Breast epithelium (tissue), 3 donors: ENCODE measurements at regions not wholly inside any gene's neighbourhood (a gene's known extent, or its start where the extent isn't known, plus 50 kb on each side); places are given as distances from the start of the nearest gene placed in this dataset.

Experiments
- CTCF ChIP-seq, 3 donors: fragments of 450-650 bp; IDR thresholded peaks; one replicate each; pipeline ENCODE4 v1.5.1; 2016 to 2017; ENCODE audit warnings: antibody characterized with exemption in 3 of 3, mild to moderate bottlenecking in 3 of 3, moderate library complexity in 3 of 3
- POLR2AphosphoS5 ChIP-seq, 3 donors: sonication (generic); formaldehyde crosslinking; IDR thresholded peaks; one replicate each; pipeline ENCODE4 v1.6.1; 2017; ENCODE audit warnings: antibody characterized with exemption in 3 of 3

- TF ChIP-seq CTCF (IDR thresholded peaks at IDR 0.05) = no peak
- TF ChIP-seq POLR2AphosphoS5 (IDR thresholded peaks at IDR 0.05) = no peak
Observed at GRCh38 chr22:49705972-49706352, 121.7 kb downstream of the BRD1 start.
